DND-41 (cell line): ENCODE measurements at regions not wholly inside any gene's neighbourhood (a gene's known extent, or its start where the extent isn't known, plus 50 kb on each side); places are given as distances from the start of the nearest gene placed in this dataset.
"Not testable (repeated sequence)": the region's sequence is repeated elsewhere in the genome, so short reads cannot be mapped to it uniquely, and the experiment has no call there.

ENCODE experiments used
- ATAC-seq: fragments of 200-7000 bp; cut with Tn5 transposase; 3 replicates; pipeline ENCODE4 v1.9.1; 2021; ENCODE audit warnings: low read depth; ENCODE audit not compliant: insufficient read depth
- DNase-seq: peaks from one replicate; pipeline ENCODE4 v3.0.0-alpha.2; 2020
- H2AFZ ChIP-seq: 2 replicates; pipeline ENCODE4 v1.6.0; 2012; ENCODE audit warnings: low read depth, low read length
- H3K27ac ChIP-seq: 2 replicates; pipeline ENCODE4 v1.5.1; 2012; ENCODE audit warnings: low read length, inconsistent platforms
- H3K27me3 ChIP-seq: fragments of 200-600 bp; sonication (generic); 2 replicates; pipeline ENCODE4 v1.6.0; 2012; ENCODE audit warnings: low read length, mild to moderate bottlenecking, inconsistent platforms; ENCODE audit not compliant: insufficient read depth, poor library complexity
- H3K36me3 ChIP-seq: 2 replicates; pipeline ENCODE4 v1.5.1; 2012; ENCODE audit warnings: low read length, inconsistent platforms; ENCODE audit not compliant: insufficient read depth
- H3K4me1 ChIP-seq: 2 replicates; pipeline ENCODE4 v1.5.1; 2012; ENCODE audit warnings: mild to moderate bottlenecking, low read length; ENCODE audit not compliant: insufficient read depth
- H3K4me2 ChIP-seq: 2 replicates; pipeline ENCODE4 v1.6.0; 2012; ENCODE audit warnings: mild to moderate bottlenecking, moderate library complexity, low read length, inconsistent platforms; ENCODE audit not compliant: insufficient read depth
- H3K4me3 ChIP-seq, 2 experiments: fragments of 200-600 bp in 1 of 2; shearing (Covaris generic) in 1 of 2; 2 replicates each; pipeline ENCODE4 v1.5.1; 2012 to 2016; ENCODE audit warnings: inconsistent platforms in 2 of 2, low read length in 2 of 2, mild to moderate bottlenecking in 2 of 2, low read depth in 1 of 2, moderate library complexity in 1 of 2
- H3K79me2 ChIP-seq: 2 replicates; pipeline ENCODE4 v1.6.0; 2012; ENCODE audit warnings: low read length, inconsistent platforms; ENCODE audit not compliant: insufficient read depth
- H3K9ac ChIP-seq: 2 replicates; pipeline ENCODE4 v1.6.0; 2012; ENCODE audit warnings: low read depth, mild to moderate bottlenecking, inconsistent platforms, low read length, moderate library complexity
- H3K9me3 ChIP-seq: 2 replicates; pipeline ENCODE4 v1.5.1; 2012; ENCODE audit warnings: low read length, moderate library complexity, mild to moderate bottlenecking, inconsistent platforms; ENCODE audit not compliant: insufficient read depth, severe bottlenecking
- H4K20me1 ChIP-seq: 2 replicates; pipeline ENCODE4 v1.6.0; 2012; ENCODE audit warnings: low read length; ENCODE audit not compliant: insufficient read depth
- EZH2 ChIP-seq: IDR thresholded peaks from 3 replicates; pipeline ENCODE4 v1.6.1; 2012; ENCODE audit warnings: borderline replicate concordance, low read depth, mild to moderate bottlenecking, moderate library complexity, low read length, inconsistent platforms; ENCODE audit not compliant: severe bottlenecking
- TF ChIP-seq, protein P1 (sequence below): IDR thresholded peaks from 2 replicates; pipeline ENCODE4 v1.5.1; 2012; ENCODE audit warnings: borderline replicate concordance, low read length, moderate library complexity, mild to moderate bottlenecking; ENCODE audit not compliant: poor library complexity, severe bottlenecking; ENCODE audit errors: extremely low read depth

DNA sequence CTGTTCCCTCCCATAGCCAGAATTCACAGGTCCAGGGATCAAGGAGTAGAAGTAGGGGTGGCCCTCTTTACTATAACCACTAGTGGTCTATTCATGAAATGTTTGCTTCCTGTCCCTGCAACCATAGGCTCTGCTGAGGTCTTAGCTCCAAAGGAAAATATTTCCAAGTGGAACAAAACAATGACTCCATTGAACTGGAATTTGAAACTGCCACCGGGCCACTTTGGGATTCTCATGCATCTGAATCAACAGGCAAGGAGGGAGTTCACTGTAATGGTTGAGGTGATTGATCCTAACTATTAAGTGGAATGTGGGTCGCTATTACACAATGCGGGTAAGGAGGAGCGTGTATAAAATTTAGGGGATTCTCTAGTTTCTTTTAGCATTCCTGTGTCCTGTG lies 197.0 kb downstream of the ETNK1 start:
- Histone ChIP-seq H3K27ac (no peak overlapping the region), H3K9me3 (no peaks in the 10 kb centered on the region), H3K36me3 (no peaks in the 10 kb centered on the region), H4K20me1 (no peaks in the 10 kb centered on the region), H3K9ac (no peak overlapping the region), H3K27me3 (no peaks in the 10 kb centered on the region), H3K4me2 (no peak overlapping the region), H3K79me2 (no peaks in the 10 kb centered on the region), H2AFZ (no peak overlapping the region), H3K4me3 (no peak overlapping the region), H3K4me1 (no peaks in the 10 kb centered on the region)
- no peak for TF ChIP-seq EZH2
- TF ChIP-seq, protein P1, sequence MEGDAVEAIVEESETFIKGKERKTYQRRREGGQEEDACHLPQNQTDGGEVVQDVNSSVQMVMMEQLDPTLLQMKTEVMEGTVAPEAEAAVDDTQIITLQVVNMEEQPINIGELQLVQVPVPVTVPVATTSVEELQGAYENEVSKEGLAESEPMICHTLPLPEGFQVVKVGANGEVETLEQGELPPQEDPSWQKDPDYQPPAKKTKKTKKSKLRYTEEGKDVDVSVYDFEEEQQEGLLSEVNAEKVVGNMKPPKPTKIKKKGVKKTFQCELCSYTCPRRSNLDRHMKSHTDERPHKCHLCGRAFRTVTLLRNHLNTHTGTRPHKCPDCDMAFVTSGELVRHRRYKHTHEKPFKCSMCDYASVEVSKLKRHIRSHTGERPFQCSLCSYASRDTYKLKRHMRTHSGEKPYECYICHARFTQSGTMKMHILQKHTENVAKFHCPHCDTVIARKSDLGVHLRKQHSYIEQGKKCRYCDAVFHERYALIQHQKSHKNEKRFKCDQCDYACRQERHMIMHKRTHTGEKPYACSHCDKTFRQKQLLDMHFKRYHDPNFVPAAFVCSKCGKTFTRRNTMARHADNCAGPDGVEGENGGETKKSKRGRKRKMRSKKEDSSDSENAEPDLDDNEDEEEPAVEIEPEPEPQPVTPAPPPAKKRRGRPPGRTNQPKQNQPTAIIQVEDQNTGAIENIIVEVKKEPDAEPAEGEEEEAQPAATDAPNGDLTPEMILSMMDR = no peak
- no peak for DNase-seq
- no peak for ATAC-seq

DNA sequence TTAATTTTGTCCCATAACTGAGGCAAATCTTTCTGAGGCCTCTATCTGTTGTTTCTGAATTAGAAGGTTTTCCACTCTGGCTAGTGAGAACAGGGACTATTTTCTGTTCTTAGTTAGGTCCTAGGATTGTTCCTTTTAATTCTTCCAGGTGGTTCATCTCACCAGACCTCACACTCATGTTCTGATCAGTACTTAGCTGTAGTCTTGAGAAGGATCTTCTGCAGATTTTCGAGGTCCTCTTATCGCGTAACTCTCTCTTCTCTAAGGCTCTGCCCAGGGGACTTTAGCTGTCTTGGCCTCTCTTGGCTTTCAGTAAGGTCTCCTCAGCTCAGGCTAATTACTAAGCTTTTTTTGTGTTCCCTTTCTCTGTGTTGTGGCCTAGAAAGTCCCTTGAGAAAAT lies 201.1 kb downstream of the ETNK1 start:
- no peak overlapping the region for H3K4me3 ChIP-seq
- TF ChIP-seq EZH2 = no peak
- TF ChIP-seq, protein P1 = no peak
- no peak overlapping the region for H3K9ac ChIP-seq
- no peaks in the 10 kb centered on the region for H3K79me2 ChIP-seq
- no peak overlapping the region for H2AFZ ChIP-seq
- ATAC-seq (no peak), DNase-seq (no peak)
- H3K36me3 ChIP-seq = no peaks in the 10 kb centered on the region
- no peak overlapping the region for H3K27ac ChIP-seq
- no peaks in the 10 kb centered on the region for H3K9me3 ChIP-seq
- no peak overlapping the region for H3K4me2 ChIP-seq
- H3K4me1 ChIP-seq = no peaks in the 10 kb centered on the region
- H4K20me1 ChIP-seq = no peaks in the 10 kb centered on the region
- no peaks in the 10 kb centered on the region for H3K27me3 ChIP-seq

DNA sequence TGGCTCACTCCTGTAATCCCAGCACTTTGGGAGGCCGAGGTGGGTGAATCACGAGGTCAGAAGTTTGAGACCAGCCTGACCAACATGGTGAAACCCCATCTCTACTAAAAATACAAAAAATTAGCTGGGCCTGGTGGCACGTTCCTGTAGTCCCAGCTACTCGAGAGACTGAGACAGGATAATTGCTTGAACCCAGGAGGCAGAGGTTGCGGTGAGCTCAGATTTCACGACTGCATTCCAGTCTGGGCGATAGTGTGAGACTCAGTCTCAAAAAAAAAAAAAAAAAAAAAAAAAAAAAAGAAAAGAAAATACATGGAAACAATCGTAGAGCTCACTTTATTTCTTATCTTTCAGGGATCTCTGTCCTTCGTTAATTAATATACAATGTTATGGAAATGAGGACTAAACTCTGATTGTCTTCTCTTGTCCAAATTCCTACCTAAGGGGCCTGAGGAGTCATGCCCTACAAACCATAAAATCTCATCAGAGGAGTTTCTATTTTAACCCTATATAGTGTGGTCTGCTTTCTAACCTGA lies 201.5 kb downstream of the ETNK1 start:
- not testable (repeated sequence) for H2AFZ ChIP-seq, H3K4me3 ChIP-seq, H3K4me2 ChIP-seq, H3K9me3 ChIP-seq, H3K27me3 ChIP-seq, ATAC-seq, H3K79me2 ChIP-seq, H3K9ac ChIP-seq, DNase-seq, H3K36me3 ChIP-seq, H4K20me1 ChIP-seq, H3K4me1 ChIP-seq, H3K27ac ChIP-seq

DNA sequence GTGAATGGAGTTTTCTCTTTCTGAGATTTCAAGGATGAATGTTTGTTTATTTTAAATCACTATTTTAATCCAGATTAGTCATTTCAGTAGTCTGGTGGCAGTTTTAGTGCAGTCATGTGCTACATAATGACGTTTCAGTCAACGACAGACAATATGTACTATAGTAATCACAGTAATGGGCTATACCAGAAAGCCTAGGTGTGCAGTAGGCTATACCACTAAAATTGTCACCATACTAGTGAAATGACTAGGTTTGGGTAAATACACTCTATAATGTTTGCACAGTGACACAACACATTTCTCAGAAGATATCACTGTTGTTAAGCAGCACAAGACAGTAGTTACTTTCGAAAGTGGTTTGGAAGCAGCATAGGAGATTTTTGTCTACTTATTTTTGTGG lies 203.1 kb downstream of the ETNK1 start:
- H3K9me3 ChIP-seq = no peaks in the 10 kb centered on the region
- ATAC-seq = no peak

More for the DNA sequence above, 203.1 kb downstream of the ETNK1 start:
- no peaks in the 10 kb centered on the region for H3K36me3 ChIP-seq
- no peaks in the 10 kb centered on the region for H3K4me1 ChIP-seq
- H3K4me3 ChIP-seq = no peak overlapping the region
- no peak for DNase-seq
- H3K79me2 ChIP-seq = no peaks in the 10 kb centered on the region
- no peak overlapping the region for H3K9ac ChIP-seq
- no peak overlapping the region for H3K4me2 ChIP-seq
- no peak overlapping the region for H2AFZ ChIP-seq
- no peaks in the 10 kb centered on the region for H4K20me1 ChIP-seq
- H3K27ac ChIP-seq = no peak overlapping the region
- H3K27me3 ChIP-seq = no peaks in the 10 kb centered on the region
- TF ChIP-seq, protein P1 = no peak
- no peak for TF ChIP-seq EZH2
